HG02642 (cell line): ENCODE measurements at regions not wholly inside any gene's neighbourhood (a gene's known extent, or its start where the extent isn't known, plus 50 kb on each side); places are given as distances from the start of the nearest gene placed in this dataset.
A peak's percentile ranks its signal among the peaks of the same experiment; 100 is the strongest.

Experiments used
- ATAC-seq: cut with Tn5 transposase; IDR thresholded peaks from one replicate; pipeline ENCODE4 v1.9.1; 2021; ENCODE audit warnings: mild to moderate bottlenecking; ENCODE audit not compliant: unreplicated experiment, poor library complexity

GRCh38 chr15:70494517-70494851, 268.9 kb downstream of the UACA start:
- ATAC-seq = no peak

GRCh38 chr15:70493787-70494516, 269.4 kb downstream of the UACA start:
- ATAC-seq = no peak

GRCh38 chr15:70493376-70493775, 270.0 kb downstream of the UACA start:
- ATAC-seq = no peak

GRCh38 chr15:70492240-70493177, 270.8 kb downstream of the UACA start:
- ATAC-seq = peak; percentile 61

- no peak for ATAC-seq
Observed at GRCh38 chr15:70491641-70492040, 271.7 kb downstream of the UACA start.

- no peak for ATAC-seq
Observed at GRCh38 chr15:70491201-70491621, 272.1 kb downstream of the UACA start.

GRCh38 chr15:70490838-70491155, 272.6 kb downstream of the UACA start:
- ATAC-seq = no peak

GRCh38 chr15:70490148-70490837, 273.1 kb downstream of the UACA start:
- no peak for ATAC-seq

- ATAC-seq = no peak
Observed at GRCh38 chr15:70488941-70489848, 274.2 kb downstream of the UACA start.

GRCh38 chr15:70488002-70488605, 275.3 kb downstream of the UACA start:
- ATAC-seq = no peak

- peak; percentile 13 for ATAC-seq
Observed at GRCh38 chr15:70487387-70487740, 276.0 kb downstream of the UACA start.

- peak; percentile 63 for ATAC-seq
Observed at GRCh38 chr15:70486451-70487386, 276.6 kb downstream of the UACA start.

GRCh38 chr15:70486012-70486411, 277.3 kb downstream of the UACA start:
- ATAC-seq = no peak

- ATAC-seq = no peak
Observed at GRCh38 chr15:70484993-70485392, 278.4 kb downstream of the UACA start.

GRCh38 chr15:70483513-70483912, 279.8 kb downstream of the UACA start:
- no peak for ATAC-seq

GRCh38 chr15:70480196-70480856, 283.0 kb downstream of the UACA start:
- ATAC-seq = no peak

GRCh38 chr15:70479785-70480184, 283.6 kb downstream of the UACA start:
- no peak for ATAC-seq

GRCh38 chr15:70479056-70479455, 284.3 kb downstream of the UACA start:
- no peak for ATAC-seq
